GM23248 (cell line): ENCODE measurements at regions not wholly inside any gene's neighbourhood (a gene's known extent, or its start where the extent isn't known, plus 50 kb on each side); places are given as distances from the start of the nearest gene placed in this dataset.

Experiments used
- DNase-seq: peaks from one replicate; pipeline ENCODE4 v3.0.0-alpha.2; 2015
- H2AFZ ChIP-seq: fragments of 200-600 bp; sonication (generic); 2 replicates; pipeline ENCODE4 v1.6.1; 2016; ENCODE audit warnings: antibody characterized with exemption
- H3F3A ChIP-seq: fragments of 200-600 bp; sonication (generic); 2 replicates; pipeline ENCODE4 v1.6.1; 2016; ENCODE audit warnings: mild to moderate bottlenecking, antibody characterized with exemption, mixed run types; ENCODE audit not compliant: insufficient read depth
- H3K27ac ChIP-seq: fragments of 200-600 bp; sonication (generic); 2 replicates; pipeline ENCODE4 v1.5.1; 2016; ENCODE audit warnings: mild to moderate bottlenecking
- H3K27me3 ChIP-seq: fragments of 200-600 bp; sonication (generic); replicated peaks from 2 replicates; pipeline ENCODE4 v1.6.1; 2016; ENCODE audit warnings: mild to moderate bottlenecking; ENCODE audit not compliant: insufficient read depth
- H3K36me3 ChIP-seq: fragments of 200-600 bp; sonication (generic); 2 replicates; pipeline ENCODE4 v1.6.1; 2016; ENCODE audit warnings: low read depth, mild to moderate bottlenecking
- H3K4me1 ChIP-seq: fragments of 200-600 bp; sonication (generic); 2 replicates; pipeline ENCODE4 v1.6.1; 2016; ENCODE audit warnings: mild to moderate bottlenecking; ENCODE audit not compliant: insufficient read depth
- H3K4me2 ChIP-seq: fragments of 200-600 bp; sonication (generic); one replicate; pipeline ENCODE4 v1.6.1; 2016; ENCODE audit warnings: mild to moderate bottlenecking; ENCODE audit not compliant: unreplicated experiment
- H3K4me3 ChIP-seq: fragments of 200-600 bp; sonication (generic); 2 replicates; pipeline ENCODE4 v1.5.1; 2016; ENCODE audit warnings: mild to moderate bottlenecking
- H3K79me2 ChIP-seq: fragments of 200-600 bp; sonication (generic); 2 replicates; pipeline ENCODE4 v1.6.1; 2016; ENCODE audit warnings: mild to moderate bottlenecking; ENCODE audit not compliant: insufficient read depth
- H3K9ac ChIP-seq: fragments of 200-600 bp; sonication (generic); 2 replicates; pipeline ENCODE4 v1.6.1; 2016; ENCODE audit warnings: mild to moderate bottlenecking
- H3K9me2 ChIP-seq: fragments of 200-600 bp; sonication (generic); 2 replicates; pipeline ENCODE4 v1.6.1; 2016; ENCODE audit warnings: mixed run types, mild to moderate bottlenecking, moderate library complexity; ENCODE audit not compliant: insufficient read depth
- H3K9me3 ChIP-seq: fragments of 200-600 bp; sonication (generic); one replicate; pipeline ENCODE4 v1.6.1; 2017; ENCODE audit warnings: low read depth
- H4K20me1 ChIP-seq: fragments of 200-600 bp; sonication (generic); 2 replicates; pipeline ENCODE4 v1.6.0; 2016; ENCODE audit not compliant: insufficient read depth
- EZH2 ChIP-seq: fragments of 200-600 bp; sonication (generic); IDR thresholded peaks from 2 replicates; pipeline ENCODE4 v1.6.1; 2018; ENCODE audit warnings: antibody characterized with exemption, mild to moderate bottlenecking; ENCODE audit not compliant: insufficient read depth, poor library complexity, severe bottlenecking
- EZH2phosphoT487 ChIP-seq: fragments of 200-600 bp; sonication (generic); IDR thresholded peaks from 2 replicates; pipeline ENCODE4 v1.6.1; 2018; ENCODE audit warnings: antibody characterized with exemption, moderate library complexity, mild to moderate bottlenecking, low read depth; ENCODE audit not compliant: insufficient read depth
- WGBS, 2 experiments: methylation state at CpG; one replicate each; pipeline ENCODE4 v1.1.6; 2015 to 2017; ENCODE audit warnings: low lambda C conversion rate in 2 of 2, low coverage in 1 of 2; ENCODE audit errors: missing lambda C conversion rate in 2 of 2; 5-methylcytosine and 5-hydroxymethylcytosine counted together
- in situ Hi-C: fragments of 300-500 bp; cut with MboI; formaldehyde crosslinking; loops from 2 replicates; pipeline ENCODE4 v1.15.0; 2020

- Histone ChIP-seq H3F3A (0 out of 2 replicates have a peak, but pooled peaks cover 7% of the 10 kb centered on the region), H3K9ac (no peak overlapping the region), H3K27me3 (no peaks in the 10 kb centered on the region), H3K79me2 (no peaks in the 10 kb centered on the region), H4K20me1 (no peaks in the 10 kb centered on the region), H3K4me2 (no peak overlapping the region), H3K4me3 (no peak overlapping the region), H3K9me3 (no peaks in the 10 kb centered on the region), H3K27ac (no peak overlapping the region), H3K9me2 (no peaks in the 10 kb centered on the region), H3K36me3 (no peaks in the 10 kb centered on the region), H2AFZ (no peak overlapping the region), H3K4me1 (peaks cover 5% of the 10 kb centered on the region)
- 64 to 72% methylated on average over 4 of the region's 4 CpGs for WGBS, 2 experiments
- in situ Hi-C loops = no loop called here
- TF ChIP-seq EZH2phosphoT487 (no peak), EZH2 (no peak)
- no peak for DNase-seq
Observed at GRCh38 chr1:181174861-181175260, 86.4 kb downstream of the IER5 start.

DNA sequence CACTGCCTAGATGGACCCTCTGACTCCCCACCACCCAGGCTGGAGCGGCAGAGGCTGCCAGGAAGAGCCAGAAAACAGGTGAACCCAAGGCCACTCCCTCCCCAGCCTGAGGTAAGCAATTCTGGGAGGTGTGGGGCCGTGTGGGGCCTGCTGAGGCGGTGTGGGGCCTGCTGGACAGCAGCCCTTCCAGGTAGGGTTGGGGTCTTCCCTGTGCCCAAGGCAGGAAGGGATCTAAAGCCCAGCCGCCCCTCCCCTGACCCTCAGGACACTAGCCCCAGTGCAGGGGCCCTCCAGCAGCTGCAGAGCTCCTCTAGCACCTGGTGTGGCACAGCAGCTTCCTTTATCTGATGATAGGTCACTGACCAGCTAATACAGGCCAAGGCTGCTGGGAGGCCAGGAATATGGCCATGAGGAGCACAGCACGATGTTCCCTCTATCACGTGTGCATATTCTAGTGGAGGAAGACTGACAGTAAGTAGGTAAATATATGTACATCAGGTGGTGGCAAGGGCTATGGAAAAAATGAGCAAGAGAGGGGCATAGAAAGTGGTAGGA, 86.9 kb downstream of the IER5 start:
- H3K36me3 ChIP-seq = no peaks in the 10 kb centered on the region
- no peak overlapping the region for H2AFZ ChIP-seq
- no peak for DNase-seq
- in situ Hi-C loops = no loop called here
- no peaks in the 10 kb centered on the region for H4K20me1 ChIP-seq
- 52 to 56% methylated on average over 6 of the region's 6 CpGs for WGBS, 2 experiments
- H3K79me2 ChIP-seq = no peaks in the 10 kb centered on the region
- H3K9me2 ChIP-seq = no peaks in the 10 kb centered on the region
- no peak overlapping the region for H3K9ac ChIP-seq
- no peak overlapping the region for H3K4me2 ChIP-seq
- no peaks in the 10 kb centered on the region for H3K27me3 ChIP-seq
- H3K27ac ChIP-seq = no peak overlapping the region
- TF ChIP-seq EZH2phosphoT487 = no peak
- TF ChIP-seq EZH2 = no peak
- no peak overlapping the region for H3K4me3 ChIP-seq
- no peaks in the 10 kb centered on the region for H3K9me3 ChIP-seq
- 0 out of 2 replicates have a peak, but pooled peaks cover 8% of the 10 kb centered on the region for H3F3A ChIP-seq
- peaks cover 10% of the 10 kb centered on the region for H3K4me1 ChIP-seq

DNA sequence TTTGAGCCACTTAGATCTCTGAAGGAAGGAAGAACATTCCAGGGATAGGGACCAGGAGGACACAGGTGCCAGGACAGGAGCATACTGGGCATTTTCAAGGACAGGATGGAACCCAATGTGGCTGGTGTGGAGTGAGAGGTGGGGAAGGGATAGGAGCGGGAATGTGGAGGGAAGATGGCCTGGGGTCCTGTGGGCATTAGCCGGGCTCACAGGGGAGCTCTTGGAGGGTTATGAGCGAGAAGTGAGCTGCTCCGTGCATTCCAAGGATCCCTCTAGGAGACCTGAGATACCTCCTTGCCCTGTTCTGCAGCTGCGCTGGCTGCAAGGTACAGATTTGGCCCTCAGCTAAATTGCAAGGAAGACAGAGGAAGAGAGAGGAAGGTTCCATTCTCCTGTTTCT, 87.5 kb downstream of the IER5 start:
- no peaks in the 10 kb centered on the region for H3K27me3 ChIP-seq
- H3K79me2 ChIP-seq = no peaks in the 10 kb centered on the region
- TF ChIP-seq EZH2phosphoT487 = no peak
- TF ChIP-seq EZH2 = no peak
- no peak overlapping the region for H3K4me2 ChIP-seq
- H3K9me3 ChIP-seq = no peaks in the 10 kb centered on the region
- 0 out of 2 replicates have a peak, but pooled peaks cover 8% of the 10 kb centered on the region for H3F3A ChIP-seq
- DNase-seq = no peak
- 81 to 84% methylated on average over 5 of the region's 5 CpGs for WGBS, 2 experiments
- H2AFZ ChIP-seq = no peak overlapping the region
- peaks cover 10% of the 10 kb centered on the region for H3K4me1 ChIP-seq
- H3K9me2 ChIP-seq = no peaks in the 10 kb centered on the region
- no peak overlapping the region for H3K9ac ChIP-seq
- no peak overlapping the region for H3K27ac ChIP-seq
- H4K20me1 ChIP-seq = no peaks in the 10 kb centered on the region
- in situ Hi-C loops = no loop called here
- H3K4me3 ChIP-seq = no peak overlapping the region
- H3K36me3 ChIP-seq = no peaks in the 10 kb centered on the region

- 28 to 31% methylated on average over 8 of the region's 9 CpGs for WGBS, 2 experiments
- no peak overlapping the region for H3K27ac ChIP-seq
Observed at GRCh38 chr1:181178241-181178879, 89.9 kb downstream of the IER5 start.

More at GRCh38 chr1:181178241-181178879, 89.9 kb downstream of the IER5 start:
- Histone ChIP-seq H3K9me2 (no peaks in the 10 kb centered on the region), H3K4me2 (no peak overlapping the region), H3K4me1 (peaks cover 10% of the 10 kb centered on the region), H4K20me1 (no peaks in the 10 kb centered on the region), H3K27me3 (0 out of 2 replicates have a peak, but pooled peaks cover 7% of the 10 kb centered on the region), H2AFZ (no peak overlapping the region), H3K4me3 (no peak overlapping the region), H3K9ac (no peak overlapping the region), H3K9me3 (no peaks in the 10 kb centered on the region), H3K36me3 (no peaks in the 10 kb centered on the region), H3F3A (0 out of 2 replicates have a peak, but pooled peaks cover 8% of the 10 kb centered on the region), H3K79me2 (no peaks in the 10 kb centered on the region)
- DNase-seq = no peak
- TF ChIP-seq EZH2 (no peak), EZH2phosphoT487 (no peak)
- in situ Hi-C loops = no loop called here
